Peyer's patch (tissue), 4 donors: ENCODE measurements at regions not wholly inside any gene's neighbourhood (a gene's known extent, or its start where the extent isn't known, plus 50 kb on each side); places are given as distances from the start of the nearest gene placed in this dataset.

ENCODE experiments used
- DNase-seq, 3 donors: peaks; one replicate each; pipeline ENCODE4 v3.0.0-alpha.2; 2017 to 2019
- H3K27ac ChIP-seq, 4 donors: fragments of 200-600 bp; sonication (generic); one replicate each; pipeline ENCODE4 v1.5.1; 2016 to 2019
- H3K27me3 ChIP-seq, 2 donors: fragments of 200-600 bp; sonication (generic); one replicate each; pipeline ENCODE4 v1.5.1; 2019
- H3K36me3 ChIP-seq, 3 donors: fragments of 200-600 bp; sonication (generic); one replicate each; pipeline ENCODE4 v1.5.1; 2016 to 2019
- H3K4me1 ChIP-seq, 4 donors: fragments of 200-600 bp; sonication (generic); one replicate each; pipeline ENCODE4 v1.5.1; 2016 to 2019
- H3K4me3 ChIP-seq, 4 donors: fragments of 200-600 bp; sonication (generic); 1 replicate in 3 of 4; 2 replicates in 1 of 4; pipeline ENCODE4 v1.5.1; 2016 to 2019; ENCODE audit warnings: mild to moderate bottlenecking in 1 of 4
- H3K9me3 ChIP-seq, 4 donors: fragments of 200-600 bp; sonication (generic); one replicate each; pipeline ENCODE4 v1.5.1; 2016 to 2019; ENCODE audit warnings: mild to moderate bottlenecking in 1 of 4
- POLR2A ChIP-seq, 2 donors: fragments of 450-650 bp; IDR thresholded peaks; one replicate each; pipeline ENCODE4 v1.5.1; 2017; ENCODE audit warnings: antibody characterized with exemption in 2 of 2, mild to moderate bottlenecking in 2 of 2, moderate library complexity in 2 of 2
- TF ChIP-seq, protein P1 (sequence below), 6 experiments: fragments of 450-650 bp in 4 of 6; fragments of 200-600 bp in 2 of 6; sonication (generic) in 1 of 6; IDR thresholded peaks; one replicate each; pipeline ENCODE4 v1.5.1; 2017 to 2019; ENCODE audit warnings: antibody characterized with exemption in 6 of 6, mild to moderate bottlenecking in 3 of 6, moderate library complexity in 1 of 6

DNA sequence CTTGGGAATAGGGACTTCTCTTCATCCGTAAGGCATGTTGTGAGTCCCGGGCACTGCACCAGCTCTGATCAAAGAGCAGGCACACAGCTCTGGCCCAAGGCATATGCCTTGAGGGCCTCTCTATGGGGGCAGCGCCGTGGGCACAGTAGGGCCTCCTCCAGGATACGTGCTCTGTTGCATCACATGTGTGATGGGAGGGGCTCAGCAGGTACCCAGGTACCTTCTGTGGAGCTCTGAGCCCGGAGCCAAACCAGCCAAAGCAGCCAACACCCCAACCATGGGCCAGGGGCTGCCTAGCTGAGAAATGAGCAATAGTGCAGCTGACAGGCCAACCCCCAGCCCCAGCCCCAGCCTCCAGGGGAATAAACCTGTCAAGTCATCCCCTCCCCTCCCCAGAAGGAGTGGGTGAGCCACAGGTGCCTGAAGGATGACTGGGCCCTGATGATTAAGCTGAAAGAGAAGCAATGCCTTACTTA lies 79.7 kb upstream of the SHISAL1 start:
- Histone ChIP-seq H3K9me3 (no peaks in the 10 kb centered on the region), H3K4me1 (no peaks in the 10 kb centered on the region), H3K27ac (no peak overlapping the region), H3K36me3 (no peaks in the 10 kb centered on the region), H3K4me3 (no peak overlapping the region), H3K27me3 (no peaks in the 10 kb centered on the region)
- peak in 2 of 3 donors; percentile 21 to 22 for DNase-seq
- TF ChIP-seq, protein P1, sequence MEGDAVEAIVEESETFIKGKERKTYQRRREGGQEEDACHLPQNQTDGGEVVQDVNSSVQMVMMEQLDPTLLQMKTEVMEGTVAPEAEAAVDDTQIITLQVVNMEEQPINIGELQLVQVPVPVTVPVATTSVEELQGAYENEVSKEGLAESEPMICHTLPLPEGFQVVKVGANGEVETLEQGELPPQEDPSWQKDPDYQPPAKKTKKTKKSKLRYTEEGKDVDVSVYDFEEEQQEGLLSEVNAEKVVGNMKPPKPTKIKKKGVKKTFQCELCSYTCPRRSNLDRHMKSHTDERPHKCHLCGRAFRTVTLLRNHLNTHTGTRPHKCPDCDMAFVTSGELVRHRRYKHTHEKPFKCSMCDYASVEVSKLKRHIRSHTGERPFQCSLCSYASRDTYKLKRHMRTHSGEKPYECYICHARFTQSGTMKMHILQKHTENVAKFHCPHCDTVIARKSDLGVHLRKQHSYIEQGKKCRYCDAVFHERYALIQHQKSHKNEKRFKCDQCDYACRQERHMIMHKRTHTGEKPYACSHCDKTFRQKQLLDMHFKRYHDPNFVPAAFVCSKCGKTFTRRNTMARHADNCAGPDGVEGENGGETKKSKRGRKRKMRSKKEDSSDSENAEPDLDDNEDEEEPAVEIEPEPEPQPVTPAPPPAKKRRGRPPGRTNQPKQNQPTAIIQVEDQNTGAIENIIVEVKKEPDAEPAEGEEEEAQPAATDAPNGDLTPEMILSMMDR (IDR thresholded peaks at IDR 0.05) = no peak
- no peak for TF ChIP-seq POLR2A (IDR thresholded peaks at IDR 0.05)

DNA sequence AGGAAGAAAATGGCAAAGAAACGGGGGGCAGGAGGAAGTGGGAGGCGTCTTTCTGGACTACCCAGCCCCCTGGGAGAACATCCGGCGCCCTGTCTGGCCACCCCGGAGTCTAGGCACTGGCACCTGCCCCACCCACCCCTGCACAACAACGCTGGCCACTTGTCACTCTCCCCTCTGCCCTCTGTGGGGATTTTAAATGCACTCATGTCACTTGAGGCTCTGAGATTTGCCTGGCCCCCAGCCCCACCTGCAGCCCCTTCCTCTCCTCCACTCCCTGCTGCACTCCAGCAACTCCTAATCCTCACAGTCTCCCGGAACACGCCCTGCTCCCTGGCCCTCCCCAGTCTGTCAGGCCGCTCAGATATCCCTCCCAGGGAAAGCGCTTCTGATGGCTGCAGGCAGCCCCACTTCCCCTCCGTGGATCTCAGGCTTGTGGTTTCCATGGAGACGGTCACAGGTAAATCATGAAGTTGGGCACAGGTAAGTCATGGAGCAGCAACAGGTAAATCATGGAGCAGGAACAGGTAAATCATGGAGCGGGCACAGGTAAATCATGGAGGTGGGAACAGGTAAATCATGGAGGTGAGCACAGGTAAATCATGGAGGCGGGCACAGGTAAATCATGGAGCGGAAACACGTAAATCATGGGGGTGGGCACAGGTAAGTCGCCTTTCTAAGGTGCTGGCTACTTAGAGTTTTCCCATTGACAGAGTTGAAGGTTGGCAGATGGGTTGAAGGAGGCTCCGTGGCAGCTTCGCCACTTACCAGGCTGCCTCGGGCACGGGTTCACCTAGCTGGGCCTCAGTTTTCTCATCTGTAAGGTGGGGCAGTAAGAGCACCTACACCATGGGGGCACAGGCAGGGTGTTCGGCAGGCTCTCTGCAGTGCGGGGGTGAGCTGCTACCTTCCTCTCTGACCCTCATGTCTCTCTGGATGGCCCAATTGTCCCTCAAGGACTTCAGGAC lies 79.0 kb upstream of the SHISAL1 start:
- no peak for TF ChIP-seq POLR2A (IDR thresholded peaks at IDR 0.05)
- TF ChIP-seq, protein P1 (IDR thresholded peaks at IDR 0.05) = no peak
- Histone ChIP-seq H3K4me3 (no peak overlapping the region), H3K4me1 (no peaks in the 10 kb centered on the region), H3K36me3 (no peaks in the 10 kb centered on the region), H3K27me3 (no peaks in the 10 kb centered on the region), H3K27ac (no peak overlapping the region), H3K9me3 (no peaks in the 10 kb centered on the region)
- DNase-seq = peak in 1 of 3 donors; percentile 15

DNA sequence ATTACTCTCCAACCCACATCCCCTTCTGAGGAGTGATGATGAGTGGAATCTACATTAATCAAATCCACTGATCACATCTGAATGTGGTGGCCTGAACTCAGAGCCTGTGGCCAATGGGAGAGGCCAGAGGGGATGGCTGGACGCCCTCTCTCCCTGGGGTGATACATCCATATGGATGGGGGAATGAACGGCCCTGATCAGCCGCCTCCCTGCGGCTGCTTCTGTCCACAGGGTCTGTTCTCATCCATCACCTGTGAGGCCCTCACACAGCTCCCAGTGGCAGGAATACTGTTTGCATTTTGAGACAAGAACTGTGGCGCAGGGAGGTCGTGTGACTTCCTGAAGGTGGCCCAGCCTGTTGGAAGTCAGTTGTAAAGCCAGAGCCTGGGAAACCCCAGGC lies 78.3 kb upstream of the SHISAL1 start:
- H3K27ac ChIP-seq = no peak overlapping the region
- H3K27me3 ChIP-seq = no peaks in the 10 kb centered on the region
- DNase-seq = peak in 1 of 3 donors; percentile 15
- H3K9me3 ChIP-seq = no peaks in the 10 kb centered on the region
- no peaks in the 10 kb centered on the region for H3K36me3 ChIP-seq
- no peaks in the 10 kb centered on the region for H3K4me1 ChIP-seq
- H3K4me3 ChIP-seq = no peak overlapping the region
- TF ChIP-seq, protein P1 (IDR thresholded peaks at IDR 0.05) = no peak
- TF ChIP-seq POLR2A (IDR thresholded peaks at IDR 0.05) = no peak

DNA sequence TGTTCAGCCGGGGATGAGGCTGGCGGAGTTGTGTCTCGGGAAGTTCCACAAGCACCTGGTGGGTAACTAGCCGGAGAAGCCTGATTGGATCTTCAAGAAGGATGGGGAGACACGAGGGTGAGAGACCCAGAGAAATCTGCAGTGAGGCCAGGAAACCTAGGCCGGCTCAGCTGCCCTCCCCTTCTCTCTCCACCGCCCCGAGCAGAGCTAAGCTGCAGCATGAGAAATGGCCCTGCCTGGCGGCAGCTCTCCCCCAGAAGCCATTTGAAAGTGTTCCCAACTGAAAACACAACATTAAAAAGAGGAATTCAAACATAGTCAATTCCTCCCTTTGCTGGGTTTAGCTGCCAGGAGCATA lies 77.8 kb upstream of the SHISAL1 start:
- Histone ChIP-seq H3K27me3 (no peaks in the 10 kb centered on the region), H3K36me3 (no peaks in the 10 kb centered on the region), H3K27ac (no peak overlapping the region), H3K4me3 (no peak overlapping the region), H3K9me3 (no peaks in the 10 kb centered on the region), H3K4me1 (no peaks in the 10 kb centered on the region)
- DNase-seq = no peak
- no peak for TF ChIP-seq POLR2A (IDR thresholded peaks at IDR 0.05)
- TF ChIP-seq, protein P1 (IDR thresholded peaks at IDR 0.05) = no peak

DNA sequence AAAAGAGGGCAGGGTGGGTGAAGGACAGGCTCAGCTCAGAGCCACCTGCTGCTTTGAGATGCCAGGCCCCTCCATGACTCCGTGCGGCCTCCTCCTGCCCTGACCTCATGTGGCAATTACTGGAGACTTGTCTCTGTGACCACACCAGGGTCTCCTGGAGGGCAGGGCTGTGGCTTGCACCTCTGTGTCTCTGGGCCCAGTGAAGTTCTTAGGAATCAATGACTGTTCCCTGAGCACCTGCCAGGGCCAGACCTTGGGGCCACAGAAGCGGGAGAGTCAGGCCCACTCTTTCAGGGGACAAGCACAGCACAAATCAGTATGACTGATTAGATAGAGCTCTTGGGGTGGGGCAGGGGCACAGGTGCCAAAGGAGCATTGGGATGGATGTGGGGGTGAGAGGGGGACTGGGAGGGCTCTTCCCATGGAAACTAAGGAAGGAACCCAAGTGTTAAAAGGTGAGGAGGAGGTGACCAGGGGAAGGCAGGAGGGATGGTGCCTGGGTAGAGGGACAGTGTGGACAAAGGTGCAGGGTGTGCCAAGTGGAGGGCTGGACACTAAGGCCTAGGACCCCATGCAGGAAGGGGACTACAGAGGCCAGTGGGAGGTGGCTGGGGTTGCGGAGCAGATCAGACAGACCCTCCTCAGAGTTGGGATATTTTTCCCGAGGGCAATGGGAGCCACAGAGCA lies 77.3 kb upstream of the SHISAL1 start:
- no peak for TF ChIP-seq POLR2A (IDR thresholded peaks at IDR 0.05)
- TF ChIP-seq, protein P1 (IDR thresholded peaks at IDR 0.05) = no peak
- H3K4me1 ChIP-seq = no peaks in the 10 kb centered on the region
- no peaks in the 10 kb centered on the region for H3K36me3 ChIP-seq
- H3K27ac ChIP-seq = no peak overlapping the region
- H3K27me3 ChIP-seq = no peaks in the 10 kb centered on the region
- H3K4me3 ChIP-seq = no peak overlapping the region
- peak in 1 of 3 donors; percentile 36 for DNase-seq
- no peaks in the 10 kb centered on the region for H3K9me3 ChIP-seq
